ENCODE measurements at regions not wholly inside any gene's neighbourhood (a gene's known extent, or its start where the extent isn't known, plus 50 kb on each side); places are given as distances from the start of the nearest gene placed in this dataset.

DNA sequence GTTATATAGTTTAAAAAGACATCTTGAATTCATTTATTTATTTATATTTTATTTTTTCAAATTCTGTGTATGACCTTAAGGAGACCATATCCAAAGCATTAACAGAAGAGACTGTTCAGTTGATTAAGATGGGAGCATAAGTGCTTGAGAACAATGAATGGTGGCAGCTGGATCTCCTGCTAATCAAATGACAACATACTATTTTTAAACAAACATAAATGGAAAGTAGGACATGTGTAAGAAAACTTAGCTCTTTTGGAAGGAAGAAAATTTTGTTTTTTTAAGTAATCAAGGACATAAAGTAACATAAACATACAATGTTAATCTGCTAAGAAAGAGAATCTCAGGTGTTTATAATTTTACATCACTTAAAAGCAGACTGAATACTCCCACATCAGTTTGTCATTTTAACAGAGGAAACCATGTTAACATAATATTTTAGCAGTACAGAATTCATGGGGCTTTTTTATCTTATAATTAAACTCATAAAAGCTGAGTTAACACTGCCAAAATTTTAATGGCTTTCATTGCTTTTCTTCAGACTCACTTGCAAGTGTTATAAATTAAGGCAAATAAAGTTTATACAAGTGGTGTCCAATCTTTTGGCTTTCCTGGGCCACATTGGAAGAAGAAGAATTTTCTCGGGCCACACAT lies 95.1 kb downstream of the MAD2L1 start:
- no peak for TF ChIP-seq FOS (IDR thresholded peaks at IDR 0.05; ENCODE audit: borderline replicate concordance, insufficient read depth, low read length)
- no peak for TF ChIP-seq POLR2A (IDR thresholded peaks at IDR 0.05; ENCODE audit: low read depth, low read length)
- no peak for TF ChIP-seq JUN (IDR thresholded peaks at IDR 0.05; ENCODE audit: borderline replicate concordance, insufficient read depth, insufficient read length, low read depth)
- TF ChIP-seq, protein P1, sequence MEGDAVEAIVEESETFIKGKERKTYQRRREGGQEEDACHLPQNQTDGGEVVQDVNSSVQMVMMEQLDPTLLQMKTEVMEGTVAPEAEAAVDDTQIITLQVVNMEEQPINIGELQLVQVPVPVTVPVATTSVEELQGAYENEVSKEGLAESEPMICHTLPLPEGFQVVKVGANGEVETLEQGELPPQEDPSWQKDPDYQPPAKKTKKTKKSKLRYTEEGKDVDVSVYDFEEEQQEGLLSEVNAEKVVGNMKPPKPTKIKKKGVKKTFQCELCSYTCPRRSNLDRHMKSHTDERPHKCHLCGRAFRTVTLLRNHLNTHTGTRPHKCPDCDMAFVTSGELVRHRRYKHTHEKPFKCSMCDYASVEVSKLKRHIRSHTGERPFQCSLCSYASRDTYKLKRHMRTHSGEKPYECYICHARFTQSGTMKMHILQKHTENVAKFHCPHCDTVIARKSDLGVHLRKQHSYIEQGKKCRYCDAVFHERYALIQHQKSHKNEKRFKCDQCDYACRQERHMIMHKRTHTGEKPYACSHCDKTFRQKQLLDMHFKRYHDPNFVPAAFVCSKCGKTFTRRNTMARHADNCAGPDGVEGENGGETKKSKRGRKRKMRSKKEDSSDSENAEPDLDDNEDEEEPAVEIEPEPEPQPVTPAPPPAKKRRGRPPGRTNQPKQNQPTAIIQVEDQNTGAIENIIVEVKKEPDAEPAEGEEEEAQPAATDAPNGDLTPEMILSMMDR (IDR thresholded peaks at IDR 0.05; ENCODE audit: extremely low read depth in 1 of 2, insufficient read depth in 1 of 2, low read depth in 1 of 2, low read length in 2 of 2): no peak
- no peak for TF ChIP-seq EZH2 (IDR thresholded peaks at IDR 0.05; ENCODE audit: borderline replicate concordance, low read depth, low read length, severe bottlenecking)
- no peak for TF ChIP-seq POLR2AphosphoS5 (IDR thresholded peaks at IDR 0.05; ENCODE audit: insufficient read depth, low read depth, low read length)
- TF ChIP-seq GATA2 (IDR thresholded peaks at IDR 0.05; ENCODE audit: insufficient read depth, insufficient read length, low read depth, low read length): no peak
- TF ChIP-seq, protein P2, sequence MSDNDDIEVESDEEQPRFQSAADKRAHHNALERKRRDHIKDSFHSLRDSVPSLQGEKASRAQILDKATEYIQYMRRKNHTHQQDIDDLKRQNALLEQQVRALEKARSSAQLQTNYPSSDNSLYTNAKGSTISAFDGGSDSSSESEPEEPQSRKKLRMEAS (IDR thresholded peaks at IDR 0.05; ENCODE audit: insufficient read depth, insufficient read length): no peak
- no peak for TF ChIP-seq MYC (IDR thresholded peaks at IDR 0.05; ENCODE audit: low read depth, low read length)
- DNase-seq (ENCODE audit: low read depth, low spot score): no peak
- dilution Hi-C loops (cut with MboI; ENCODE audit: extremely low pct_ligation_motif_present, low sequenced_read_pairs): no loop called here
- Histone ChIP-seq H3K4me1 (ENCODE audit: control insufficient read depth, extremely low read depth, insufficient read depth, low read length) (no peaks in the 10 kb centered on the region), H3K79me2 (ENCODE audit: control insufficient read depth, insufficient read depth, low read length) (no peaks in the 10 kb centered on the region), H3K4me2 (ENCODE audit: insufficient read depth, low read length) (no peak overlapping the region), H3K27ac (ENCODE audit: insufficient read depth, low read depth, low read length) (no peak overlapping the region), H4K20me1 (replicated peaks; ENCODE audit: control insufficient read depth, extremely low read depth, insufficient read depth, low read length) (no peaks in the 10 kb centered on the region), H3K9me1 (replicated peaks; ENCODE audit: control insufficient read depth, extremely low read depth, insufficient read depth, low read length) (no peaks in the 10 kb centered on the region), H3K36me3 (ENCODE audit: control insufficient read depth in 2 of 2, extremely low read depth in 1 of 2, insufficient read depth in 2 of 2, low read length in 2 of 2) (no peaks in the 10 kb centered on the region), H3K4me3 (replicated peaks in 1 of 3; ENCODE audit: insufficient read depth in 1 of 3, low read depth in 1 of 3, low read length in 3 of 3) (no peak overlapping the region), H3K9me3 (replicated peaks; ENCODE audit: control insufficient read depth, insufficient read depth, low read length) (no peaks in the 10 kb centered on the region), H3K27me3 (ENCODE audit: control insufficient read depth in 2 of 2, insufficient read depth in 2 of 2, low read length in 2 of 2) (no peaks in the 10 kb centered on the region), H3K9ac (replicated peaks; ENCODE audit: extremely low read depth, insufficient read depth, low read length) (no peak overlapping the region), H2AFZ (ENCODE audit: low read depth, low read length) (no peak overlapping the region)
- ChIA-PET POLR2A (no interaction called here), CTCF (no interaction called here)
- no peak for FAIRE-seq
- BruUV-seq (replicated peaks): no TSS peak
- intact Hi-C loops (cut with micrococcal nuclease): no loop called here
